Progenitor cell of endocrine pancreas (in vitro differentiated cells): ENCODE measurements at regions not wholly inside any gene's neighbourhood (a gene's known extent, or its start where the extent isn't known, plus 50 kb on each side); places are given as distances from the start of the nearest gene placed in this dataset.

ENCODE experiments used
- DNase-seq: peaks from one replicate; pipeline ENCODE4 v3.0.0; 2021; ENCODE audit warnings: low spot score; ENCODE audit not compliant: unreplicated experiment
- H3K27ac Mint-ChIP-seq: 2 replicates; pipeline ENCODE4 v1.8.0; 2021; ENCODE audit warnings: mild to moderate bottlenecking, moderate library complexity, mixed read lengths
- H3K27me3 Mint-ChIP-seq: 2 replicates; pipeline ENCODE4 v1.8.0; 2021; ENCODE audit warnings: mixed read lengths
- H3K36me3 Mint-ChIP-seq: 2 replicates; pipeline ENCODE4 v1.8.0; 2022; ENCODE audit warnings: mixed read lengths; ENCODE audit not compliant: insufficient read depth
- H3K4me1 Mint-ChIP-seq: 2 replicates; pipeline ENCODE4 v1.8.0; 2021; ENCODE audit warnings: low read depth, mixed read lengths
- H3K4me3 Mint-ChIP-seq: 2 replicates; pipeline ENCODE4 v1.8.0; 2021; ENCODE audit warnings: low read depth, mild to moderate bottlenecking, moderate library complexity, mixed read lengths
- H3K9me3 Mint-ChIP-seq: 2 replicates; pipeline ENCODE4 v1.8.0; 2021; ENCODE audit warnings: low read depth, mixed read lengths
- TF ChIP-seq, protein P1 (sequence below): fragments of 200-600 bp; sonication (generic); IDR thresholded peaks from one replicate; pipeline ENCODE4 v1.5.0; 2021; ENCODE audit warnings: antibody characterized with exemption, mild to moderate bottlenecking; ENCODE audit not compliant: unreplicated experiment

DNA sequence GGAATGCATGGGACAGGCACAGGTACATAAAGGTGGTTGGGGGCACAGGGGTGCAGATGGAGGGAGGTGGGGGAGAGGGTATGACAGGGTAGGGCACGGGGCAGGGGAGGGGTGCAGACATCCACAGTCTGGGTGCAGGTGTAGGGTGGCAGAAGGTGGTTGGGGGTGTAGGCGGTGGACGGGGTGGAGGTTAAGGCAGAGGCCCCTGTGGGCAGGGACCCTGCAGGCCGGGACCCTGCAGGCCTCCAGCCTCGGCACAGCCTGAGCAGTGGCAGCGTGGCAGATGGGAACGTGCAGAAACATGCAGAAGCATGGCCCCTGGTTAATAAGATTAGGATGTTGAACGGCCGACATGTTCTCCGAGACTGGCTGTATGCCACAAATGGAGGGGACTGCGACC lies 115.2 kb downstream of the RBFOX3 start:
- H3K27me3 Mint-ChIP-seq: peaks cover 22% of the 10 kb centered on the region
- H3K9me3 Mint-ChIP-seq: peaks cover 11% of the 10 kb centered on the region
- DNase-seq: no peak
- H3K4me3 Mint-ChIP-seq: no peak overlapping the region
- TF ChIP-seq, protein P1, sequence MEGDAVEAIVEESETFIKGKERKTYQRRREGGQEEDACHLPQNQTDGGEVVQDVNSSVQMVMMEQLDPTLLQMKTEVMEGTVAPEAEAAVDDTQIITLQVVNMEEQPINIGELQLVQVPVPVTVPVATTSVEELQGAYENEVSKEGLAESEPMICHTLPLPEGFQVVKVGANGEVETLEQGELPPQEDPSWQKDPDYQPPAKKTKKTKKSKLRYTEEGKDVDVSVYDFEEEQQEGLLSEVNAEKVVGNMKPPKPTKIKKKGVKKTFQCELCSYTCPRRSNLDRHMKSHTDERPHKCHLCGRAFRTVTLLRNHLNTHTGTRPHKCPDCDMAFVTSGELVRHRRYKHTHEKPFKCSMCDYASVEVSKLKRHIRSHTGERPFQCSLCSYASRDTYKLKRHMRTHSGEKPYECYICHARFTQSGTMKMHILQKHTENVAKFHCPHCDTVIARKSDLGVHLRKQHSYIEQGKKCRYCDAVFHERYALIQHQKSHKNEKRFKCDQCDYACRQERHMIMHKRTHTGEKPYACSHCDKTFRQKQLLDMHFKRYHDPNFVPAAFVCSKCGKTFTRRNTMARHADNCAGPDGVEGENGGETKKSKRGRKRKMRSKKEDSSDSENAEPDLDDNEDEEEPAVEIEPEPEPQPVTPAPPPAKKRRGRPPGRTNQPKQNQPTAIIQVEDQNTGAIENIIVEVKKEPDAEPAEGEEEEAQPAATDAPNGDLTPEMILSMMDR: no peak
- H3K4me1 Mint-ChIP-seq: no peaks in the 10 kb centered on the region
- no peaks in the 10 kb centered on the region for H3K36me3 Mint-ChIP-seq
- no peak overlapping the region for H3K27ac Mint-ChIP-seq

GRCh38 chr17:79491006-79491405 lies 119.8 kb downstream of the RBFOX3 start:
- H3K9me3 Mint-ChIP-seq: peaks cover 7% of the 10 kb centered on the region
- H3K27ac Mint-ChIP-seq: no peak overlapping the region
- H3K36me3 Mint-ChIP-seq: no peaks in the 10 kb centered on the region
- DNase-seq: no peak
- H3K4me1 Mint-ChIP-seq: no peaks in the 10 kb centered on the region
- H3K4me3 Mint-ChIP-seq: no peak overlapping the region
- TF ChIP-seq, protein P1: no peak
- peaks cover 43% of the 10 kb centered on the region for H3K27me3 Mint-ChIP-seq

DNA sequence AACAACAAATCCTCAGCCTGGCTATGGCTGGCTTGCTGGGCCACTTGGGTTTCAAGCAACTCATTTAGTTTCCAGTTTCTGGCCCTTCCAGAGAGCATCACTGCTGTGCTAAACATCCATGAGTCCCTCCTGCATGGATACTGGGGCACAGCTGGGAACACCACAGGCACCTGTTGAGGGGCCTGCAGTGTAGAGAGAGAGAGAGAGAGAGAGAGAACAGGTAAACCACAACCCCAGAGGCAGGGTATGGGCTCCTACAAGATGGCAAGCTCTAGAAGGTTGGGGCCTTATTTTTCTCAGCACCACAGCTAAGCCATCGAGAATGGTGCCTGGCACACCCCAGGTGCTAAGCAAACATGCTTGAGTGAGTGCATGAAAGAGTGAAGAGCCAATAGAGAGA lies 120.3 kb downstream of the RBFOX3 start:
- Mint-ChIP-seq H3K27me3 (peaks cover 43% of the 10 kb centered on the region), H3K36me3 (no peaks in the 10 kb centered on the region), H3K4me1 (no peaks in the 10 kb centered on the region), H3K27ac (no peak overlapping the region), H3K9me3 (peaks cover 7% of the 10 kb centered on the region), H3K4me3 (no peak overlapping the region)
- TF ChIP-seq, protein P1: no peak
- DNase-seq: no peak

DNA sequence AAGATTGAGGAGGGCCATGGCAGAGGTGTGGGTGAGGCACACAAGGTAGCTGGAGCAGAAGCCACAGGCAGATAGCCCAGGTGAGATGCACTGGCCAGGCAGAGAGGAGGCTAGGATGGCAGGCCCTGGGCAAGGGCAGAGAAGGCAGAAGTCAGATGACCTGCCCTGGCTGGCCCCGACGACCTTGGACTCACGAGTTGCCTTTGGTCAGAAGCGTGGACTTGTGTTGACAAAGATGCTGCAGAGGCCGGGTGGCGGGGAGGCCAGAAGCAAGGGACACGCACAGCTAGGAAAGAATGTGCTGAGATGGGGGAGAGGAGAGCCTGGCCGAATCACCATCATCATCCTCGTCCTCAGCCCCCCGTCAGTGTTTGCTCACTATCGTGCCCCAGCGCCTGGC lies 123.7 kb downstream of the RBFOX3 start:
- TF ChIP-seq, protein P1: no peak
- Mint-ChIP-seq H3K36me3 (no peaks in the 10 kb centered on the region), H3K9me3 (no peaks in the 10 kb centered on the region), H3K4me1 (peaks cover 2% of the 10 kb centered on the region), H3K27me3 (peaks cover 54% of the 10 kb centered on the region), H3K27ac (no peak overlapping the region), H3K4me3 (no peak overlapping the region)
- DNase-seq: no peak

DNA sequence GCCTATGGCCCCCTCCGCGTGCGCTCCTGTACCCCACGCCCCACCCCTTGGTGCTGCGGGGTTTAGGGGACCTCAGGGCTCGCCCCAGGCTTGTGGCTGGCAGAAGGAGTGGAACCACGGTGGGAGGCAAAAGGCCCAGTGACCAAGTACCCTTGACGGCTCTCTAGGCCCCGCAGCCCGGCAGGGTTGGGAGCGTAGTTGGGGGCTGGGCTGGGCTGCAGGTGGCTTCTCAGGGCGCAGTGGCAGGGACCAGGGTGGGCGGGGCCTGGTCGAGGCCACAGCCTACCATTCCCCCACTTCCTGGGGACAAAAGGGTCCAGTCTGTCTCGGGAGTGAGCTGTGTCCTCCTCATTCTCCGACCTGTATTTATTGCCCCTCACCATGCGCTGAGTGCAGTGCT lies 124.9 kb downstream of the RBFOX3 start:
- Mint-ChIP-seq H3K4me1 (peaks cover 2% of the 10 kb centered on the region), H3K9me3 (no peaks in the 10 kb centered on the region), H3K27ac (no peak overlapping the region), H3K27me3 (peaks cover 59% of the 10 kb centered on the region), H3K36me3 (no peaks in the 10 kb centered on the region), H3K4me3 (no peak overlapping the region)
- no peak for DNase-seq
- TF ChIP-seq, protein P1: no peak
